GM19395 (cell line): ENCODE measurements at regions not wholly inside any gene's neighbourhood (a gene's known extent, or its start where the extent isn't known, plus 50 kb on each side); places are given as distances from the start of the nearest gene placed in this dataset.

Experiments used
- ATAC-seq: cut with Tn5 transposase; IDR thresholded peaks from one replicate; pipeline ENCODE4 v1.9.1; 2021; ENCODE audit warnings: mild to moderate bottlenecking, moderate library complexity; ENCODE audit not compliant: unreplicated experiment

- no peak for ATAC-seq
These were observed 199.6 kb upstream of the DIO3 start for GRCh38 chr14:101361451-101362433.

DNA sequence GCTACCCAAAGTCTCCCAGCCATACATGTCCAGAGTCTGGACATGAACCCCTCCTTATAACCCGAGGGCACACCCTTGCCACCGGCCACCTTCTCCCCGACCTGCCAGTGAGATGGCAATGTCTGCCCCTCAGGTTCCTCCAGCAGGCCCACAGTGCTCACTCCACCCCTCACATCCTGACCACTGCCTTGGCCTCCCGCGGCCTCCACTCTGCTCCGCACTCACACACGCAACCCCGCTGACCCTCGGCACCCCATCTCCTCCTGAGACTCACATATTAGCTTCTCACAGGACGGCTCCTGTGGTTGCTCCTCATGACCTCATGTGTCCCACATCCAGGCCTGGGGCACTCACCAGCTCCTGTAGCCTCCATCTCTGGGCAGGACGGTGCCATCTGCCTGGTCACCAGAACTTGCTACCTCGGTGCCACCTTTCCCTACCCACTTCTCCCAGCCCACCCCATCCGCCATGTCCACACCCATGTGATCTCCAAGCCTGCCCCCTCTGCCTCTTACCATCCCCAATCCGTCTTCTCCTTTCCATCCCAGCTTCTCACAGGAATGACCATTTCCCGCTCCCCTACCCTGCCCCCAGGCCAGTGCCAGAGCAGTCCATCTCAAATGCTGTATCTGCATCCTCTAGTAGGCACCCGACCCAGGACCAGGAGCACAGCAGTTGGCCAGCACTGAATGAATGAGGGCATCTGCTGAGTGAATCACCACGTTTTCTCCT is 198.6 kb upstream of the DIO3 start:
- ATAC-seq, result no peak

GRCh38 chr14:101363261-101363555 is 198.1 kb upstream of the DIO3 start:
- ATAC-seq, result no peak

DNA sequence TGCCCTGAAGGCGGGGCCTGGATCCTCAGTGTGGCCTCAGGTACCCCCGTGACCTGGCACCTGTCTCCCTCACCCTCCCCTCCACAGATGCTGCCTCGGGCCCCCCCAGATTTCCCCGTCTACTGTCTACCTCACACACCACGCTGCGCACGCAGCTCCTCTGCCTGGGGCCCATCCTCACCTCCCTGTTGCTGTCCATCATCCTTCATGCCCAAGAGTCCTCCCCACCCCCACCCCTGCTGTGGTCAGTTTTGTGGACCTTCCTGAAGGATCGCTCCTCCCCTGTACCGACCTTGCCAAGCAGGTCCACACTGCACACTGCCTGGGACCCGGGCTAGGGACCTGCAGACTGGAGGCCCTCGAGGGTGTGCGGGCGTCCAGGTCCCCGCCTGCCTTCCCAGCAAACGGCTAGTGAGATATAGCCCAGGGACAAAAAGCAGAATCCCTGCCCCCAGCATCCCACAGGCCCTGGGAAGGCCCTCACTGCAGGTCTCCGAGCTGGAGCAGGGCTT is 197.4 kb upstream of the DIO3 start:
- no peak for ATAC-seq

GRCh38 chr14:101364503-101365328 is 196.6 kb upstream of the DIO3 start:
- ATAC-seq, result no peak

- no peak for ATAC-seq
These were observed 195.8 kb upstream of the DIO3 start for GRCh38 chr14:101365329-101366158.

GRCh38 chr14:101367421-101368261 is 193.7 kb upstream of the DIO3 start:
- ATAC-seq, result no peak

GRCh38 chr14:101368629-101369028 is 192.7 kb upstream of the DIO3 start:
- ATAC-seq, result no peak

GRCh38 chr14:101369194-101369915 is 191.9 kb upstream of the DIO3 start:
- ATAC-seq, result no peak

DNA sequence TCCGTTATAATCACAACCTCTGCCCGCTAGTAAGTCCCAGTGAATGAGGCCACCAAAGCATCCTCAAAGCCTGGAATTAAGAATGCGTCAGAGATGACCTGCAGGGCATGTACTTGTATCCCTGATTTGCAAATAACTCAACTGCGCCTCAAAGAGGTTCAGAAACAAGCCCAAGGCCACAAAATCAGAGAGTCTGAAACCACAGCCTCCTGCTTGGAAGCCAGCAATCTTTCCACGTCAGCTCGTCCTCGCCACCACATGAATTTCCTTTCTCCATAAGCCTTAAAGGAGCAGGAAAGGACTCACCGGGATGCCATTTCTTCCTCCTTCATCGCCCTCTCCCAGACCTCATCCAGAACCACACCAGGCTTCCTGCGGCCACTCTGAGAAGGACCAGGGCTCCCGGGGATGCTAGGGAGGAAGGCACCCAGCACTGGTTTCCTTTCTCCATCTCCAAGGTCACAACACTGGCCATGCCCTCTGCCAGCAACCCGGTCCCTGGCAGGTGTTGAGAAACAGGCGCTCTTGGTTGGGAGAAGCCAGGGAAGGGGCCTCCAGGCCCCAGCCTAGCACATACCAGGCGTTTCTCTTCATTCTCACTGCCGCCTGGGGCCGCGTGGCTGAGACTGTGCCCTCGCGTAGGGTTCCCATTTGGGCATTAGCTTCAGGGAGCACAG is 191.2 kb upstream of the DIO3 start:
- ATAC-seq, result no peak

- no peak for ATAC-seq
These were observed 190.4 kb upstream of the DIO3 start for GRCh38 chr14:101370593-101371569.

DNA sequence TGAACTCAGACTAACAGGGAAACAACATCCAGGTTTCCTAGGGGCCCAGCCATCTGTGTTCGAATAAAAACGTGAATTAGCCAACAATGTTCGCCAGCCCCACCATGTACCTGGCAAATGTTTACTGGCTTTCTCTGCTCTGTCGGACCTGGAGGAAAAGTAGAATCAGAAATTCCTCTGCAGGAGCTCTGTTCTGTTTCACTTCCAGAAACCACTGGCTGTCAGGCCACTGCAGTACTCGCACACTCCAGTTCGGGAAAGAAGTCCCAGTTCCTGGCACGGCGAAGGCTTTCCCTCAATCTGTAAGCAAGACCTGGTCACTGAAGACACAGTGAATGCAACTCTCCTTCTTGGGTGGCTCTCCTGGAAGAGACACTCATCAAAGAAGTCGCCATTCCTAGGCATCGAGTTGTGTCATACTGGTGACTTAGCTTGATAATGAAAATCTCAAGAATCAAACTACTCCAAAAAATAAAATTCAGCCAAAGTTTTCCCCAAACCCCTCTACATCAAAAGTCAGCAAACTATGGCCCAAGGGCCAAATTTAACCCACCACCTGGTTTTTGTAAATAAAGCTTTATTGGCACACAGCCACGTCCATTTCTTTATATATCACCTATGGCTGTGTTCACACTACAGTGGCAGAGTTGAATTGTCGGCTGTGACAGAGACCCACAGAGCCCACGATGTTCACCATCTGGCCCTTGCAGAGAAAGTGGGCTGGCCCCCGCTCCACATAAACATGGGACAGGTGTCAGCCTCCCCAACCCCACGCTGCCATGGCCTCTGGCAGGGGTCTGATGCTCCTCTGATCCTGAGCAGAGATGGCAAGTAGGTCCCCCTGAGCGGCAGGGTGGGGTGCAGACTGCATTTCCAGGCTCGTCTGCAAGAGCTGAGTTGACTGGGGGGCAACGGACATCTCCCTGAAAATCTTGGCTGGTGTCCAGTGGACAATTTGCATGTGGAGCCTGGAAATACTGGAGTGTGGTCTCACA is 189.2 kb upstream of the DIO3 start:
- no peak for ATAC-seq

DNA sequence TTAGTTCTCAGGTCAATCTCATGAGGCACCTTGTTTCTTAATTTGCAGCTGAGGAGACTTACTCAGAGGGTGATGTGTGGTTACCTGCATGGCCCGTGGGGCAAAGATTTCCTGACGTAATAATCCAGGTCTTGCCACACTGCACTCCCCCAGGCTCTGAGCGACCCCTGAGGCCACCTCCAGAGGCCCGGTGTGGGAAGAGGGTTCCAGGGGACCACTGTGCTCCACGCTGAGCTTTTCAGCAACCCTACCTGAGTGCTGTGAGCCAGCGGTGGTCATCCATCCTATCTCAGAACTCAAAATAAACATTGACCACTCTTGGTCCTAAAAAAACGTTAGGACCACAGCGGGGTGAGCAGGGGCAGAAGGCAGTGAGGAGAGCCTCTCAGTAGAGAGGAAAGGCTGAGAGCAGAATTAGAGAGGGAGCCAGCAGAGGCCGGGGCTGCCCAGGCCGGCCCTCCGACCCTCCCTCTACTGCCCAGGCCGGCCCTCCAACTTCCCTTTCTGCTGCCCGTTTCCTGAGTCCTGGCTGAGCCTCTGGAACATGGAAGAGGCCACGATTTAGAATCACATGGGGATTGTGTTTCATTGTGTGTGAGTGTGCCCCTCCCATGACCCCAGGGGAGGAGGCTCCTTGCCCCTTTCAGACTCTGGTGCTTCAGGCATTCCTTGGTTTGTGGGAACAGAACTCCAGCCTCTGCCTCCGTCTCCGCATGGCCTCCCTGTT is 188.2 kb upstream of the DIO3 start:
- ATAC-seq, result no peak

DNA sequence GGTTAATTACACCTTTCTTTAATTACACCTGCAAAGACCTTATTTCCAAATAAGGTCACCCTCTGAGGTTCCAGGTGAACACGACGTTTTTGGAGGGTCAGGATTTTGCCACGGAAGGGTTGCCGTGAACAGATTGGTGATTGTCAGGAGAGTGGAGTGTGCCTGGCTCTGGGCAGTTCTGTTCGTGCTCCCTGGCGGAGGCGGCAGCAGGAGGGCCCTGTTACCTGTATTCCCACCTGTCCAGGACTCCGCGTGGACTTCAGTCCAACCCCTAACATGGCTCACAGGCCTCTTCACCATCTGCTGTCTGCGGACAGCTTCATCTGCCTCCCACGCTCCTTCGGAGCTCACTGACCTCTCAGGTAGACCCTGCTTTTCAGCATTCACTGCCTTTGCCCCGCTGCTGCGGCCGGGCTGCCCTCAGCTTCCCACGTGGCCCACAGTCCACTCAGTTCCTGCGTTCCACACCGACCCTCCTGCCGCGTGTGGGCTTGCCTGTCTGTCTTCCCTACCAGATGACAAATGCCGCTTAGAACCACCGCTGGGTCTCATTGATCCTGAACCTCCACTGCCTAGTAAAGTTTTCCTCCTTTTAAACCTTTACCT is 187.5 kb upstream of the DIO3 start:
- ATAC-seq, result no peak
